ENCODE measurements at regions not wholly inside any gene's neighbourhood (a gene's known extent, or its start where the extent isn't known, plus 50 kb on each side); places are given as distances from the start of the nearest gene placed in this dataset.

- no peak for TF ChIP-seq EZH2 (IDR thresholded peaks at IDR 0.05; ENCODE audit: borderline replicate concordance, low read length)
- peak; percentile 89 for TF ChIP-seq CTCF (IDR thresholded peaks at IDR 0.05; ENCODE audit: low read length)
These were observed 61.2 kb upstream of the JAK2 start for GRCh38 chr9:4923580-4924544.

Data from OCI-LY1 (cell line).